Esophagus squamous epithelium (tissue), 5 donors: ENCODE measurements at regions not wholly inside any gene's neighbourhood (a gene's known extent, or its start where the extent isn't known, plus 50 kb on each side); places are given as distances from the start of the nearest gene placed in this dataset.

Experiments used
- DNase-seq: peaks from one replicate; lab custom pipeline; 2025; lab: John Stamatoyannopoulos, UW
- H3K27ac ChIP-seq, 4 donors: fragments of 200-600 bp; sonication (generic); one replicate each; pipeline ENCODE4 v1.5.1; 2016 to 2019; ENCODE audit warnings: mild to moderate bottlenecking in 1 of 4
- H3K27me3 ChIP-seq, 4 donors: fragments of 200-600 bp; sonication (generic); 1 replicate in 3 of 4; 2 replicates in 1 of 4; pipeline versions ENCODE4 v1.5.1 to v1.6.0; 2017 to 2021; ENCODE audit warnings: antibody characterized with exemption in 1 of 4
- H3K36me3 ChIP-seq, 3 donors: fragments of 200-600 bp; sonication (generic); one replicate each; pipeline ENCODE4 v1.5.1; 2016 to 2019
- H3K4me1 ChIP-seq, 3 donors: fragments of 200-600 bp; sonication (generic); one replicate each; pipeline ENCODE4 v1.5.1; 2017 to 2019
- H3K4me3 ChIP-seq, 4 donors: fragments of 200-600 bp; sonication (generic); 1 replicate in 3 of 4; 2 replicates in 1 of 4; pipeline ENCODE4 v1.5.1; 2016 to 2019; ENCODE audit warnings: mild to moderate bottlenecking in 2 of 4, moderate library complexity in 1 of 4
- H3K9me3 ChIP-seq, 3 donors: fragments of 200-600 bp; sonication (generic); one replicate each; pipeline ENCODE4 v1.5.1; 2016 to 2019
- POLR2A ChIP-seq, 4 donors: fragments of 450-650 bp; IDR thresholded peaks; one replicate each; pipeline ENCODE4 v1.6.1; 2017; ENCODE audit warnings: antibody characterized with exemption in 4 of 4, mild to moderate bottlenecking in 4 of 4, moderate library complexity in 3 of 4
- WGBS, 2 donors: methylation state at CpG; one replicate each; pipeline ENCODE4 v1.1.5; 2018; 5-methylcytosine and 5-hydroxymethylcytosine counted together
- intact Hi-C: fragments of 100-400 bp; cut with DNase I; formaldehyde crosslinking; loops from one replicate; pipeline ENCODE4 v1.15.0; 2022
- TF ChIP-seq, protein P1 (sequence below), 6 experiments: fragments of 450-650 bp in 4 of 6; fragments of 200-600 bp in 2 of 6; sonication (generic) in 2 of 6; IDR thresholded peaks; one replicate each; pipeline ENCODE4 v1.5.1; 2016 to 2019; ENCODE audit warnings: antibody characterized with exemption in 6 of 6, mild to moderate bottlenecking in 4 of 6, moderate library complexity in 4 of 6
- donor health status: DM: yes; HTN: yes; CAD: no.

- H3K9me3 ChIP-seq, result no peaks in the 10 kb centered on the region
- intact Hi-C loops, result no loop called here
- H3K36me3 ChIP-seq, result no peaks in the 10 kb centered on the region
- 29 to 30% methylated on average over 27 to 28 of the region's 28 CpGs for WGBS, 2 donors
- no peaks in the 10 kb centered on the region for H3K4me1 ChIP-seq
- TF ChIP-seq POLR2A (IDR thresholded peaks at IDR 0.05), result no peak
- TF ChIP-seq, protein P1, sequence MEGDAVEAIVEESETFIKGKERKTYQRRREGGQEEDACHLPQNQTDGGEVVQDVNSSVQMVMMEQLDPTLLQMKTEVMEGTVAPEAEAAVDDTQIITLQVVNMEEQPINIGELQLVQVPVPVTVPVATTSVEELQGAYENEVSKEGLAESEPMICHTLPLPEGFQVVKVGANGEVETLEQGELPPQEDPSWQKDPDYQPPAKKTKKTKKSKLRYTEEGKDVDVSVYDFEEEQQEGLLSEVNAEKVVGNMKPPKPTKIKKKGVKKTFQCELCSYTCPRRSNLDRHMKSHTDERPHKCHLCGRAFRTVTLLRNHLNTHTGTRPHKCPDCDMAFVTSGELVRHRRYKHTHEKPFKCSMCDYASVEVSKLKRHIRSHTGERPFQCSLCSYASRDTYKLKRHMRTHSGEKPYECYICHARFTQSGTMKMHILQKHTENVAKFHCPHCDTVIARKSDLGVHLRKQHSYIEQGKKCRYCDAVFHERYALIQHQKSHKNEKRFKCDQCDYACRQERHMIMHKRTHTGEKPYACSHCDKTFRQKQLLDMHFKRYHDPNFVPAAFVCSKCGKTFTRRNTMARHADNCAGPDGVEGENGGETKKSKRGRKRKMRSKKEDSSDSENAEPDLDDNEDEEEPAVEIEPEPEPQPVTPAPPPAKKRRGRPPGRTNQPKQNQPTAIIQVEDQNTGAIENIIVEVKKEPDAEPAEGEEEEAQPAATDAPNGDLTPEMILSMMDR (IDR thresholded peaks at IDR 0.05), result no peak
- H3K27ac ChIP-seq, result no peak overlapping the region
- no peak for DNase-seq
- no peak overlapping the region for H3K4me3 ChIP-seq
- no peaks in the 10 kb centered on the region for H3K27me3 ChIP-seq
These were observed 150.9 kb downstream of the SHOX start for GRCh38 chrX:781224-782204.

DNA sequence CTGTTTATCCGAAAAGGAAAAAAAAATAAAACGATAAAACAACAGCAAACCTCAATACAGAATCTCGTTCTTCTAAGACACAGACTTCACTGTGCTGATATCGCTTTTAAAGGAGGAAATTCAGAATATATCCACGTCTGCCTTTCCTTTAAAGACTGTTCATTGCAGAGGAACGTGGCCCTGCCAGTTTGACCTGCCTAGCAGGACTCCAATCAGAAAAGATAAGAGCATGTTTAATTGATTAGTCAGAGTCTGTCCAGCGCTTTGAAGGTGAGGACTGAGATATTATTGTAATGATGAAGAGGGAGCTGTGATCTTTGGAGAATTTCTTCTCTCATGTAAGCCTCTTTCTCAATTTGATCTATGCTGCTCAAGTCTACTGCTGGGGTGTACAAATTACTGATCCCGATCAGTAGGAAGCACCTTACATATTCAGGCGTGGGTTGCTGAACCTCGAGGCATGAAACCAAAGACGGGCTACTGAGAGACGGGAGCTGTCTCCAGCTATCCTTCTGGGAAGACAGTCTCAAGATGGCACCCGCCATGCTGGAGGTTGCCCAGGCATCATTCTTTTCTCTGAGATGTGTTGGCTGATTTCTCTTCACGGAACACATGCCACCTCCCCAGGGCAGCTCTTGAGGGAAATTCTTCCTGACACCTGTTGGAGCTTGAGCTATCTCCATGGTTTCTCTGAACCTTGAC lies 146.1 kb downstream of the SHOX start:
- H3K27ac ChIP-seq, result no peak overlapping the region
- WGBS, 2 donors, result 59 to 65% methylated on average over 13 to 14 of the region's 14 CpGs
- intact Hi-C loops, result no loop called here
- no peak overlapping the region for H3K4me3 ChIP-seq
- H3K36me3 ChIP-seq, result no peaks in the 10 kb centered on the region
- no peak for TF ChIP-seq POLR2A (IDR thresholded peaks at IDR 0.05)
- TF ChIP-seq, protein P1 (IDR thresholded peaks at IDR 0.05), result no peak
- H3K27me3 ChIP-seq, result no peaks in the 10 kb centered on the region
- no peak for DNase-seq
- H3K9me3 ChIP-seq, result no peaks in the 10 kb centered on the region
- H3K4me1 ChIP-seq, result no peaks in the 10 kb centered on the region

- Histone ChIP-seq H3K4me1 (no peaks in the 10 kb centered on the region), H3K36me3 (no peaks in the 10 kb centered on the region), H3K27me3 (peaks cover 0 to 4% (median 0%) of the 10 kb centered on the region in 4 donors), H3K27ac (no peak overlapping the region), H3K9me3 (no peaks in the 10 kb centered on the region), H3K4me3 (no peak overlapping the region)
- intact Hi-C loops, result no loop called here
- no peak for DNase-seq
- TF ChIP-seq POLR2A (IDR thresholded peaks at IDR 0.05), result no peak
- TF ChIP-seq, protein P1 (IDR thresholded peaks at IDR 0.05), result no peak
- 56 to 70% methylated on average over 9 of the region's 9 CpGs for WGBS, 2 donors
These were observed 145.5 kb downstream of the SHOX start for GRCh38 chrX:776061-776460.

DNA sequence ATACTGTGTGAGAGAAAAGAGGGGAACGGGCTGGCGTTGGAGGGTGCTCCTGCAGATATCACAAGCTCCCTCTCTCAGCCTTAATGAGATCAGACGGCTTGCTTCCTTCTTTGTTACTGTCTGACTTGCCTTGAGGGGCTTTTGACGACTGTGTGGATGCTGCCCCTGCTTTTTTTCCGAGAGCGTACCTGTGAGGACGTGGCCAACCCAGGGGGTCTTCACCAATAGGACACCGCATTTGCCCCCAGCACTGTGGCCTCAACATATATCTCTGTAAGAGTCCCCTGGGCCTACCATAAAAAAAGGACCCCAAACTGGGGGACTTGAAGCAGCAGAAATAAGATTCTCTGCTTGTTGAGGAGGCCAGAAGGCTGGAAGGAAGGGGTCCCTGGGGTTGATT lies 143.9 kb downstream of the SHOX start:
- Histone ChIP-seq H3K4me1 (no peaks in the 10 kb centered on the region), H3K9me3 (no peaks in the 10 kb centered on the region), H3K4me3 (no peak overlapping the region), H3K27ac (no peak overlapping the region), H3K36me3 (no peaks in the 10 kb centered on the region), H3K27me3 (peaks cover 0 to 4% (median 0%) of the 10 kb centered on the region in 4 donors)
- no peak for DNase-seq
- intact Hi-C loops, result no loop called here
- 52 to 73% methylated on average over 8 of the region's 8 CpGs for WGBS, 2 donors
- TF ChIP-seq, protein P1 (IDR thresholded peaks at IDR 0.05), result no peak
- no peak for TF ChIP-seq POLR2A (IDR thresholded peaks at IDR 0.05)
